Activated T-cell treated with anti-CD3 and anti-CD28 coated beads for 4 hours (primary cell): ENCODE measurements at regions not wholly inside any gene's neighbourhood (a gene's known extent, or its start where the extent isn't known, plus 50 kb on each side); places are given as distances from the start of the nearest gene placed in this dataset.

ENCODE experiments used
- DNase-seq: peaks from one replicate; pipeline ENCODE4 v3.0.0-alpha.2; 2020

GRCh38 chr2:41078341-41078740 lies 626.5 kb upstream of the SLC8A1 start:
- no peak for DNase-seq

DNA sequence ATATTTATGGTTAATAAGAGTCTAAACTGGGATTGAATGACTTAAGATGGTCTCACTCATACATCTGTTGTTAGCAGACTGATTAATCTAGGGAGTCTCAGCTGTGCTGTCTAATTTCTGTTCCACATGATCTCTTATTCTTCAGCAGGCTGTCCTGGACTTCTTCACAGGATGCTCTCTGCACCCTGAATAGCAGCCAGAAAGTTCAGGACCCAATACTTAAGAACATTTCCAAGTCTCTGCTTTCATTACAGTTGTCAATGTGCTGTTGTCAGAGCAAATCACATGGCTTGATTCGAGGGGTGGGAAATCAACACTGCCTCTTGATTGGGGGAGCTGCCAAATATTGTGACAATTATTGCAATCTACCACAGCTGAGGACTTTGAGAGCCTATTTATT lies 627.1 kb upstream of the SLC8A1 start:
- DNase-seq, result no peak

DNA sequence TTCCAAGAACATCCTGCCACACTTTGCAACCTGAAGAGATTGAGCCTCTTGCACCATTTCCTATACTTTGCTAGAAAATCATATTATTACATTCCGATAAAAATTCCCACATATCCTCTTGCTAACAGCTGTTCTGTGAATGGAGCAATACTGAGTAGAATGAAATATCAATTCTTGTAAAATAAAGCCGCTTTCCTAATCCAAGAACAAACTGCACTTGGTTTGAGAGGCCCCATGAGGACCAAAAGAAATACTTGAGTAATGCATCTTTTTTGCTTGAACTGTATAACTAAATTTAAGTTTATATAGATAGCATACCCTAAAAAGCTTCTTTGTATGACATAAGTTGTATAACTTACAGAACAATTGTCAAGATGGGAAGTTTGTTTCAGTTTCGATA lies 632.4 kb upstream of the SLC8A1 start:
- DNase-seq, result no peak

GRCh38 chr2:41087946-41088345 lies 636.1 kb upstream of the SLC8A1 start:
- no peak for DNase-seq

GRCh38 chr2:41101281-41101680 lies 649.4 kb upstream of the SLC8A1 start:
- DNase-seq, result no peak

DNA sequence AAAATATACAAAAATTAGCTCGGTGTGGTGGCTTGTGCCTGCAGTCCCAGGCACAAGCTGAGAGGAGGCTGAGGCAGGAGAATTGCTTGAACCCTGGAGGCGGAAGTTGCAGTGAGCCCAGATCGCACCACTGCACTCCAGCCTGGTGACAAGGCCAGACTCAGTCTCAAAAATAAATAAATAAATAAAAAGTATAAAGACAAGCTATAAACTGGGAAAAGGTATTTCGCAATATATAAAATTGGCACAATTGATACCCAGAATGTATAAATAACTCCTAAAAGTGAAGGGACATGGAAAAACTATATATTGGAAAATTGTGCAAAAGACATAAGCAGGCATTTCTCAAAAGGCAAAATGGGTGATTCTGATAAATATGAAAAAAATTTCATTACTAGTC lies 657.9 kb upstream of the SLC8A1 start:
- DNase-seq, result no peak

DNA sequence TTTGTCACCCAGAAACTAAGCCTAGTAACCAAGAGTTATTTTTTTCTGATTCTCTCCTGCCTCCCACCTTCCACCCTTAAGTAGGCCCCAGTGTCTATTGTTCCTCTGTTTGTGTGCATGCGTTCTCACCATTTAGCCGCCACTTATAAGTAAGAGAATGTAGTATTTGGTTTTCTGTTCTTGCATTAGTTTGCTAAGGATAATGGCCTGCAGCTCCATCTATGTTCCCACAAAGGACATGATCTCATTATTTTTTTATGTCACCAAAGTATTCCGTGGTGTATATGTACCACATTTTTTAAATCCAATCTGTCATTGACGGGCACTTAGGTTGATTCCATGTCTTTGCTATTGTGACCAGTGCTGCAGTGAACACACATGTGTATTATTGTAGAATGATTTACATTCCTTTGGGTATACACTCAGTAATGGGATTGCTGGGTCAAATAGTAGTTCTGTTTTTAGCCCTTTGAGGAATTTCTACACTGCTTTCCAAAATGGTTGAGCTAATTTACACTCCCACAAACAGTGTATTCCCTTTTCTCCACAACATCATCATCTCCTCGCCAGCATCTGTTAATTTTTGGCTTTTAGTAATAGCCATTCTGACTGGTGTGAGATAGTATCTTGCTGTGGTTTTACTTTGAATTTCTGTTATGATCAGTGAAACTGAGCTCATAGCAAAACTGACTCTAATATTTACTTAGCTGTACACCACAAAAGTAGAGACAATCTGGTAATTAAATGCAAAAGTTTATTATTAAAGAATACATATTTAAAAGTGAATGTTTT lies 660.1 kb upstream of the SLC8A1 start:
- no peak for DNase-seq

DNA sequence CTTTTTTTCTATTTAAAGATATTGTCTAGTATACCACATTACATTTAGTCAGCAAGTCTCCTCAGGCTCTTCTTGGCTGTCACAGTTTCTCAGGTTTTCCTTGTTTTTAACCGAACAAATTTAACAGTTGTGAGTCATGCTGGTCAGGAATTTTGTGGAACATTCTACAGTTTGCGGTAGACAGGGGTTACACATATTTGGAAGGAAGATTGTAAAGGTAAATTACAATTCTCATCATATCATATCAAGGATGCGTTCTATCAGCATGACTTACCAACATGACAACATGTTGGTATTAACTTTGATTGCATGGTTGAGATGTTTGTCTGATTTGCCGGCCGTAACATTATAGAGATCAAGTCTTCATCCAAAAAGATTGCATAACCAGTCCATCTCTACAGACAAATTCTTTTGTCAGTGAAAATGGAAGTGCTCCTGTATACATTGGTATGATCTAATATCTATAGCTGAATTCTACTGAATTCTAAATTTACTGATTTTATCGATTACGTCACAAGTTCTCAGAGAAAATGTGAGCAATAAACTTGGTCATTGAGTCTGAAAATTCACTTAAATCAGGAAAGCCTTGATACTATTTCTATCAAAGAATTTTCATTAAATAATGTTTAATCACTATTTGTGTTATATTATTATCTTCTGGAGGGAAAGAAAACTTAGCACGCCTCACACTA lies 664.4 kb upstream of the SLC8A1 start:
- DNase-seq, result no peak

DNA sequence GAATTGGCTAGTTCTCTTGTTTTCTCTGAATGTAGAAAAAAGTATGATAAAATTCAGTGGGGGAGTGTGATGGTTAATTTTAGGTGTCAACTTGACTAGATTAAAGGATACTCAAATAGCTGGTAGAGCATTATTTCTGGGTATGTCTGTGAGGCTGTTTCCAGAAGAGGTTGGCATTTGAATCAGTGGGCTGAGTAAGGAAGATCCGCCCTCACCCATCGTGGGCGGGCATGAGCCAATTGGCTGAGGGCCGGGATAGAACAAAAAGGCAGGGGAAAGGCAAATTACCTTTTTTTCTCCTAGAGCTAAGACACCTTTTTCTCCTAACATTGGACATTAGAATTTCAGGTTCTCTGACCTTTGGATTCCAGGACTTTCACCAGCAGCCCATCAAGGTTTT lies 667.6 kb upstream of the SLC8A1 start:
- no peak for DNase-seq

- DNase-seq, result no peak
Measured at GRCh38 chr2:41123341-41123740, 671.5 kb upstream of the SLC8A1 start.

DNA sequence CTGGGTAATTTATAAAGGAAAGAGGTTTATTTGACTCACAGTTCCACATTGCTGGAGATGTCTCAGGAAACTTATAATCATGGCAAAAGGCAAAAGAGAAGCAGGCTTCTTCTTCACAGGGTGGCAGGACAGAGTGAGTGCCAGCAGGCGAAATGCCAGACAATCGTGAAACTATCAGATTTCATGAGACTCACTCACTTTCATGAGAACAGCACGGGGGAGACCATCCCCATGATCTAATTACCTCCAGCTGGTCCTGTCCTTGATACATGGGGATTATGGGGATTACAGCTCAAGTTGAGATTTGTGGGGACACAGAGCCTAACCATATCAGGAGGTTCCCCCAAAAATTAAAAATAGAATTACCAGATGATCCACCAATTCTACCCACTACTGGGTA lies 675.5 kb upstream of the SLC8A1 start:
- DNase-seq, result no peak

DNA sequence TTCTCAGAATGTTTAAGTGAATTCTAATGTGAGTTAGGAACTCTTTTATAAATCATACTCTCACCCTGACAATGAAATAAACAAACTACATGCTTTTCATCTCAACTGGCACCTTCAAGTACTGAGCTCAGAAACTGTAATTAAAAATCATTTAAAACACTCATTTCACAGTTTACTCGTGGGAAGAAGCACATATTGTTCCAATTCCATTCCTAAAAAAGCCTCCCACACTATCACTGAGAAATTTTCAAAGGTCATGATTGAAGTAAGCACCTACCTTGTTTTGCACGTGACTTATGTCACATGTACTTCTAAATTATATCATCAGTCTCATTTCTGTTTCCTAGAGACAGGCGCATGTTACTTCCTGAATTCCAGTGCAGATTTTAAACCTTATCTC lies 678.1 kb upstream of the SLC8A1 start:
- no peak for DNase-seq

DNA sequence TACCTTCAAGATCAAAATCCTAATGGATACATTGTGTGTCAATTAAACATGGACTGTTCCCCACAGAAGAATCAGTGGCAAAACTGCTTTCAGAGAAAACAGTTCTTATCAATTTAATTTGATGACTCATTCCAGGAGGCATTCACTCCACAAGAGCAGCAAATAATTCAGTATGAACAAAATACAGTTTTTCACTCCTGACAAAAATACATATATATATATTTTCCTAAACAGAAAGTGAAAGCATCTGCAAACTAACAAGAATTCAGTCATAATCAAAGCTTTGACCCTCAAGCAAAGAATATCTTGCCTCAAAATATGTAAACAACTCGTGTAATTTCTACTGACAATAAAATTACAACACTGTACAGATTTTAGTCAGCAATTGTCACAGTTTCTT lies 685.1 kb upstream of the SLC8A1 start:
- no peak for DNase-seq

GRCh38 chr2:41141146-41141791 lies 689.4 kb upstream of the SLC8A1 start:
- no peak for DNase-seq

DNA sequence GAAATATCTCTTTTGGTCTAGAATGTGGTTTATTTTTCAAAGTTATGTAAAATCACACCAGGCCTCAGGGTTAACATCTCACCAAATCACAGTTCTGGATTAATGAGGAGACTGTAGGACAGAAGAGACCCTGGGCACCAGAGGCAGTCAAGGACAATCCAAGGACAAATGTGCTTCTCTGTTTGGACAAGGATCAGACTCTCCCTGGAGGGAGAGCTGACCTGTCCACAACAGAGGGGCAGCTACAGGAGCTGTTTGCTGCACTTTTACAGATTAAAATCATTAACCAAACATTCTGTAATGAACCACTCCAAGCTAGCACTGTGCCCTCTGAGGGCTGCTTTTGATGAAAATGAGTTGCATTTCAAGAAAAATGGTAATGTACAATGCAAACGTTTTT lies 690.6 kb upstream of the SLC8A1 start:
- no peak for DNase-seq

DNA sequence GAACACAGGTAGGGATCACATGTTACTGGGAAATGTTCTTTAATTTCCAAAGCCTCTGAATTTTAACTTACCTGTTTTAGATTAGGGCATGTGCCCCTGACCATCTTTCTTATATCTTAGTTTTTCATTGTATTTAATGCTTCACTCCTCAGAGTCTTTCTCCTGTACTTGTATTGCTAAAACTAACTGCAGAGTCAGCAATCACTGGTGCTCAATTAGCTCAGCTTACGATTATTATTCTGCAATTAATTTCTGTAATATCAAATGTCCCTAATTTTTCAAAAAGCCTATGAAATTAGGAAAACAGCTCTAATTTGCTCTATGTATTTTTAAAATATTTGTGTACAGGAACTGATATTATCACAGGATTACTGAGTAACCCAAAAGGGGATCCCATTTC lies 693.2 kb upstream of the SLC8A1 start:
- no peak for DNase-seq

- no peak for DNase-seq
Measured at GRCh38 chr2:41149054-41149453, 697.2 kb upstream of the SLC8A1 start.

GRCh38 chr2:41151746-41152145 lies 699.9 kb upstream of the SLC8A1 start:
- no peak for DNase-seq

DNA sequence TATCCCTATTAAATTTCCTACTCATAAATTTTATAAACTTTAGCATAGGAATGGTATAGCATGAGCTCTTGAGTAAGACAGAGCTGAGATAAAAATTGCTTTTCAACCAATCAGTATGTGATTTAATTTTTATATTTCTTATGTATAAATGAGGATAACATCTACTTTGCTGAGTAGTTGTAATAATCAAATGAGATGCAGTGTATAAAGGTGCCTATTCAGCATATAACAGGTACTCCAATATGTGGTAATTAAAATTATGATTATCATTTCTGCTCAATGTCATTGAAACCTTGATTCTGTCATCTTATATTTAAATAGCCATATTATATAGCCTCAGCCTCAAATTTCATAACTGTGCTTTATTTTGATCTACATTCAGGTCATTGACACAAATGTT lies 700.4 kb upstream of the SLC8A1 start:
- DNase-seq, result no peak

GRCh38 chr2:41160439-41160838 lies 708.5 kb upstream of the SLC8A1 start:
- DNase-seq, result no peak

- DNase-seq, result no peak
Measured at GRCh38 chr2:41167014-41167413, 715.1 kb upstream of the SLC8A1 start.

DNA sequence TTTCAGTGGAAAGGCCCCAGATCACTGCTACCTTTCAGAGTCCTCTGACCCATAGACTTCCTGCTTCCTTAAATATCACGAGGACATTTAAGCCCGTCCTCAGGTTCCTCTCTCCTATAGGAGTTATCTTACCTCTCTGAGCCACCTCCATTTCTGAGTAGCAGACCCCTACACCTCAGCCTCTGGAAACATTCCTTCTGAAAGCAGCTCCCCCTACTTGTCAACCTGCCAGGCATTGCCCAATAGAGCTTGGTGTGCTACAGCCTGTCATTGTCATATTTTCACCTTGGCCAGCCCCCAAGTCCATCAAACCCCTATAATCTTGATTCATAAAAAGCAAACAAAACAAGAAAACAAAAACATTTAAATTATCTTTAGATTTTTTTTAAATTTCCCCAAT lies 717.9 kb upstream of the SLC8A1 start:
- DNase-seq, result no peak

- DNase-seq, result no peak
Measured at GRCh38 chr2:41170589-41170988, 718.7 kb upstream of the SLC8A1 start.

GRCh38 chr2:41180387-41180786 lies 728.5 kb upstream of the SLC8A1 start:
- DNase-seq, result no peak
